ENCODE measurements at regions not wholly inside any gene's neighbourhood (a gene's known extent, or its start where the extent isn't known, plus 50 kb on each side); places are given as distances from the start of the nearest gene placed in this dataset.

GRCh38 chr4:131566026-131566425 lies 1583.1 kb upstream of the PCDH10 start:
- 55 to 64% methylated on average over 1 of the region's 1 CpG for WGBS, 2 donors
- no peaks in the 10 kb centered on the region for H3K27me3 ChIP-seq (ENCODE audit: control insufficient read depth in 3 of 3, insufficient read depth in 3 of 3, low read length in 2 of 3)
- H3K9me3 ChIP-seq (ENCODE audit: control insufficient read depth in 4 of 4, insufficient read depth in 3 of 4, low read length in 3 of 4), result peaks cover 0 to 2% (median 0%) of the 10 kb centered on the region in 4 donors
- no peaks in the 10 kb centered on the region for H3K36me3 ChIP-seq (ENCODE audit: control insufficient read depth in 4 of 4, insufficient read depth in 4 of 4, low read length in 4 of 4)
- no peaks in the 10 kb centered on the region for H3K4me1 ChIP-seq (ENCODE audit: control insufficient read depth in 5 of 5, insufficient read depth in 5 of 5, low read length in 5 of 5)
- no peak overlapping the region for H3K9ac ChIP-seq (ENCODE audit: insufficient read depth in 1 of 2, low read length in 2 of 2)
- no peak overlapping the region for H3K4me3 ChIP-seq
- DNase-seq (no peak), ATAC-seq (ENCODE audit: insufficient read depth, low FRiP score) (no peak)
- no peak overlapping the region for H3K27ac ChIP-seq (ENCODE audit: low read depth in 1 of 2, low read length in 1 of 2)
- TF ChIP-seq, protein P1, sequence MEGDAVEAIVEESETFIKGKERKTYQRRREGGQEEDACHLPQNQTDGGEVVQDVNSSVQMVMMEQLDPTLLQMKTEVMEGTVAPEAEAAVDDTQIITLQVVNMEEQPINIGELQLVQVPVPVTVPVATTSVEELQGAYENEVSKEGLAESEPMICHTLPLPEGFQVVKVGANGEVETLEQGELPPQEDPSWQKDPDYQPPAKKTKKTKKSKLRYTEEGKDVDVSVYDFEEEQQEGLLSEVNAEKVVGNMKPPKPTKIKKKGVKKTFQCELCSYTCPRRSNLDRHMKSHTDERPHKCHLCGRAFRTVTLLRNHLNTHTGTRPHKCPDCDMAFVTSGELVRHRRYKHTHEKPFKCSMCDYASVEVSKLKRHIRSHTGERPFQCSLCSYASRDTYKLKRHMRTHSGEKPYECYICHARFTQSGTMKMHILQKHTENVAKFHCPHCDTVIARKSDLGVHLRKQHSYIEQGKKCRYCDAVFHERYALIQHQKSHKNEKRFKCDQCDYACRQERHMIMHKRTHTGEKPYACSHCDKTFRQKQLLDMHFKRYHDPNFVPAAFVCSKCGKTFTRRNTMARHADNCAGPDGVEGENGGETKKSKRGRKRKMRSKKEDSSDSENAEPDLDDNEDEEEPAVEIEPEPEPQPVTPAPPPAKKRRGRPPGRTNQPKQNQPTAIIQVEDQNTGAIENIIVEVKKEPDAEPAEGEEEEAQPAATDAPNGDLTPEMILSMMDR (IDR thresholded peaks at IDR 0.05; ENCODE audit: control extremely low read depth, extremely low read depth), result no peak

GRCh38 chr4:131584587-131584986 lies 1564.5 kb upstream of the PCDH10 start:
- no peaks in the 10 kb centered on the region for H3K36me3 ChIP-seq (ENCODE audit: control insufficient read depth in 4 of 4, insufficient read depth in 4 of 4, low read length in 4 of 4)
- H3K9me3 ChIP-seq (ENCODE audit: control insufficient read depth in 4 of 4, insufficient read depth in 3 of 4, low read length in 3 of 4), result peaks cover 0 to 2% (median 0%) of the 10 kb centered on the region in 4 donors
- H3K4me1 ChIP-seq (ENCODE audit: control insufficient read depth in 5 of 5, insufficient read depth in 5 of 5, low read length in 5 of 5), result no peaks in the 10 kb centered on the region
- no peak overlapping the region for H3K4me3 ChIP-seq
- H3K9ac ChIP-seq (ENCODE audit: insufficient read depth in 1 of 2, low read length in 2 of 2), result no peak overlapping the region
- no peaks in the 10 kb centered on the region for H3K27me3 ChIP-seq (ENCODE audit: control insufficient read depth in 3 of 3, insufficient read depth in 3 of 3, low read length in 2 of 3)
- ATAC-seq (ENCODE audit: insufficient read depth, low FRiP score) (no peak), DNase-seq (no peak)
- H3K27ac ChIP-seq (ENCODE audit: low read depth in 1 of 2, low read length in 1 of 2), result no peak overlapping the region
- TF ChIP-seq, protein P1 (IDR thresholded peaks at IDR 0.05; ENCODE audit: control extremely low read depth, extremely low read depth), result no peak
- 84 to 87% methylated on average over 5 of the region's 5 CpGs for WGBS, 2 donors

GRCh38 chr4:131595140-131595539 lies 1554.0 kb upstream of the PCDH10 start:
- H3K4me3 ChIP-seq, result no peak overlapping the region
- 88 to 93% methylated on average over 2 of the region's 2 CpGs for WGBS, 2 donors
- no peaks in the 10 kb centered on the region for H3K27me3 ChIP-seq (ENCODE audit: control insufficient read depth in 3 of 3, insufficient read depth in 3 of 3, low read length in 2 of 3)
- no peak for DNase-seq
- H3K27ac ChIP-seq (ENCODE audit: low read depth in 1 of 2, low read length in 1 of 2), result no peak overlapping the region
- no peaks in the 10 kb centered on the region for H3K4me1 ChIP-seq (ENCODE audit: control insufficient read depth in 5 of 5, insufficient read depth in 5 of 5, low read length in 5 of 5)
- no peak overlapping the region for H3K9ac ChIP-seq (ENCODE audit: insufficient read depth in 1 of 2, low read length in 2 of 2)
- TF ChIP-seq, protein P1 (IDR thresholded peaks at IDR 0.05; ENCODE audit: control extremely low read depth, extremely low read depth), result no peak
- ATAC-seq (ENCODE audit: insufficient read depth, low FRiP score), result no peak
- H3K9me3 ChIP-seq (ENCODE audit: control insufficient read depth in 4 of 4, insufficient read depth in 3 of 4, low read length in 3 of 4), result no peaks in the 10 kb centered on the region
- H3K36me3 ChIP-seq (ENCODE audit: control insufficient read depth in 4 of 4, insufficient read depth in 4 of 4, low read length in 4 of 4), result no peaks in the 10 kb centered on the region

DNA sequence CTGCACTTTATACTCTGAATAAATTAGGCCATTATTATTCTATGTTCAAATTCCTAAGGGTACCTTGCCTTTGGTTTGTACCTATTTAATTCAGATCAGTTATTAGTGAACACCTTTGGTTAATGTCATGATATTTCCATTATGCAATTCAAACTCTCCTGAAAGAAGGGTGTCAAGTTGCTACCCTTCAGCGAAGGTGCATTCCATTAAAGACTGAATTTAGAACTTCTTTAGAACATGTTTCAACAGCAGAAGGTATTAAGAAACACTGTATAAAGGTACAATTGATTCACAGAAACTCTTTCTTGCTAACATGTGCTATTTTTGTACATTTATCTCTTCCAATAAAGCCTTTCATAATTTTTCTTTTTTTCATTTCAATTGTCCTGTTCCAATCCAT lies 1545.4 kb upstream of the PCDH10 start:
- no peak overlapping the region for H3K9ac ChIP-seq (ENCODE audit: insufficient read depth in 1 of 2, low read length in 2 of 2)
- H3K36me3 ChIP-seq (ENCODE audit: control insufficient read depth in 4 of 4, insufficient read depth in 4 of 4, low read length in 4 of 4), result no peaks in the 10 kb centered on the region
- TF ChIP-seq, protein P1 (IDR thresholded peaks at IDR 0.05; ENCODE audit: control extremely low read depth, extremely low read depth), result no peak
- H3K4me3 ChIP-seq, result no peak overlapping the region
- no peak overlapping the region for H3K27ac ChIP-seq (ENCODE audit: low read depth in 1 of 2, low read length in 1 of 2)
- no peak for ATAC-seq (ENCODE audit: insufficient read depth, low FRiP score)
- no peaks in the 10 kb centered on the region for H3K27me3 ChIP-seq (ENCODE audit: control insufficient read depth in 3 of 3, insufficient read depth in 3 of 3, low read length in 2 of 3)
- 34 to 76% methylated on average over 1 of the region's 1 CpG for WGBS, 2 donors
- no peak for DNase-seq
- no peaks in the 10 kb centered on the region for H3K9me3 ChIP-seq (ENCODE audit: control insufficient read depth in 4 of 4, insufficient read depth in 3 of 4, low read length in 3 of 4)
- H3K4me1 ChIP-seq (ENCODE audit: control insufficient read depth in 5 of 5, insufficient read depth in 5 of 5, low read length in 5 of 5), result no peaks in the 10 kb centered on the region

Data from lung (tissue), 11 donors.